Transverse colon (tissue), 4 donors: ENCODE measurements at regions not wholly inside any gene's neighbourhood (a gene's known extent, or its start where the extent isn't known, plus 50 kb on each side); places are given as distances from the start of the nearest gene placed in this dataset.

Experiments
- DNase-seq: peaks from one replicate; pipeline ENCODE4 v3.0.0-alpha.2; 2019
- H3K27ac ChIP-seq, 4 donors: fragments of 200-600 bp; sonication (generic); 2 replicates each; pipeline ENCODE4 v1.5.1; 2016 to 2018; ENCODE audit warnings: inconsistent platforms in 4 of 4
- H3K27me3 ChIP-seq: fragments of 200-600 bp; sonication (generic); 2 replicates; pipeline ENCODE4 v1.5.1; 2017; ENCODE audit warnings: inconsistent platforms
- H3K36me3 ChIP-seq, 4 donors: fragments of 200-600 bp; sonication (generic); 2 replicates each; pipeline ENCODE4 v1.5.1; 2017 to 2019; ENCODE audit warnings: inconsistent platforms in 4 of 4
- H3K4me1 ChIP-seq, 4 donors: fragments of 200-600 bp; sonication (generic); 2 replicates each; pipeline ENCODE4 v1.5.1; 2017 to 2020; ENCODE audit warnings: inconsistent platforms in 4 of 4
- H3K4me3 ChIP-seq, 4 donors: fragments of 200-600 bp; sonication (generic); 1 replicate in 1 of 4; 2 replicates in 3 of 4; pipeline versions ENCODE4 v1.5.1 to v1.6.1; 2017 to 2019; ENCODE audit warnings: inconsistent platforms in 4 of 4
- H3K9me3 ChIP-seq, 2 donors: fragments of 200-600 bp; sonication (generic); 2 replicates each; pipeline ENCODE4 v1.5.1; 2017 to 2019; ENCODE audit warnings: inconsistent platforms in 2 of 2
- CTCF ChIP-seq, 5 experiments: fragments of 200-600 bp in 3 of 5; fragments of 450-650 bp in 2 of 5; sonication (generic) in 3 of 5; IDR thresholded peaks; 1 replicate in 2 of 5; 2 replicates in 3 of 5; pipeline ENCODE4 v1.5.1; 2016 to 2017; ENCODE audit warnings: antibody characterized with exemption in 5 of 5, inconsistent platforms in 3 of 5, mild to moderate bottlenecking in 2 of 5, moderate library complexity in 1 of 5
- EP300 ChIP-seq: sonication (generic); formaldehyde crosslinking; IDR thresholded peaks from one replicate; pipeline ENCODE4 v1.6.1; 2017; ENCODE audit warnings: antibody characterized with exemption, low read depth
- POLR2A ChIP-seq: fragments of 450-650 bp; IDR thresholded peaks from one replicate; pipeline ENCODE4 v1.6.1; 2016; ENCODE audit warnings: antibody characterized with exemption, mild to moderate bottlenecking, moderate library complexity
- POLR2AphosphoS5 ChIP-seq, 3 donors: sonication (generic); formaldehyde crosslinking; IDR thresholded peaks; one replicate each; pipeline ENCODE4 v1.6.1; 2016; ENCODE audit warnings: antibody characterized with exemption in 3 of 3
- WGBS, 2 donors: methylation state at CpG; one replicate each; pipeline ENCODE4 v1.1.5; 2018; ENCODE audit warnings: low coverage in 1 of 2; 5-methylcytosine and 5-hydroxymethylcytosine counted together
- in situ Hi-C, 4 donors: fragments of 200-750 bp; cut with MboI; loops; one replicate each; pipeline versions ENCODE4 v1.15.0 to v1.15.1; 2017; ENCODE audit warnings: low sequenced_read_pairs in 3 of 4, low pct_ligation_motif_present in 1 of 4, low pct_unique_long_range_greater_than_20kb in 1 of 4
- intact Hi-C: fragments of 100-400 bp; cut with DNase I; formaldehyde crosslinking; loops from one replicate; pipeline ENCODE4 v1.15.1; 2023; ENCODE audit warnings: low total_unique reads

DNA sequence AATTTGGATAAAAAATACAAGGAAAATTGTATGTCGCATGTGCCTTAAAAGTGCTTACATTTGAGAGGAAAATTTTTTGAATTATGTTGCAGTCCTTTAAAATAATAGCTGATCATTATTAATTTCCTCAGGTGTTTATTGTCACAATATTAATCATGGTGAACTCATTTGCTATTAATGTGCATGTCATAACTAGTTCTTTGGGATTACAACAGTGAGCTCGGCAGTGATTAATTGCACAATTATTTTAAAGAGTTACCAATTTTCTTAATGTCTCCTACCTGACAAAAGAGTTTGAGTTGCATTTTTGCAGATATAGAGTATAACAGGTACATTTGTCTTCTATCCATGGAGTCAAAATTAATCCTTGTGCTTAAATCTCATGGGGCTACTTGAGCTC, 854.3 kb downstream of the BRINP3 start:
- DNase-seq: no peak
- Histone ChIP-seq H3K4me1 (no peaks in the 10 kb centered on the region), H3K9me3 (no peaks in the 10 kb centered on the region), H3K36me3 (no peaks in the 10 kb centered on the region), H3K4me3 (no peak overlapping the region), H3K27me3 (no peaks in the 10 kb centered on the region), H3K27ac (no peak overlapping the region)
- TF ChIP-seq POLR2A: no peak
- no peak for TF ChIP-seq POLR2AphosphoS5 (IDR thresholded peaks at IDR 0.05)
- no peak for TF ChIP-seq CTCF (IDR thresholded peaks at IDR 0.05)
- TF ChIP-seq EP300: no peak
- in situ Hi-C loops (no loop called here), intact Hi-C loops (no loop called here)
- 87 to 91% methylated on average over 2 of the region's 2 CpGs for WGBS, 2 donors

DNA sequence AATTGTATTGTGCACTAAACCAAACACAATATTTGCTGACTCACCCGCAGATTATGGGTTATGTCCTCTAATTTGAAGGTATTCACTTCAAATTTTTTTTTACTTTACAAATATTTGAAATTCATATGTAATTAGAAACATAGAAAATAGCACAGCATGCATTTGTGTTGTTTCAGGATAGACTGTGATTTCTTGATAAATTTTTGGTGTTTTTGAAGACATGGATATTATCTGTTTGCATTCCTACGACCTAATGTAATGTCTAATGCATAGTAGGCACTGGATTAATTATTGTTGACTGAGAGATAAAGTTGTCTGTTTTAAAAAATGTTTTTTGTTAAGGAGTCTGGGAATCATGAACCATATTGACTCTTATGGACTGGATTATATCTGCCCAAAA, 850.2 kb downstream of the BRINP3 start:
- intact Hi-C loops: no loop called here
- H3K9me3 ChIP-seq: no peaks in the 10 kb centered on the region
- no peak for TF ChIP-seq POLR2AphosphoS5 (IDR thresholded peaks at IDR 0.05)
- TF ChIP-seq EP300: no peak
- TF ChIP-seq POLR2A: no peak
- no peak for TF ChIP-seq CTCF (IDR thresholded peaks at IDR 0.05)
- H3K4me1 ChIP-seq: no peaks in the 10 kb centered on the region
- H3K36me3 ChIP-seq: no peaks in the 10 kb centered on the region
- no peak overlapping the region for H3K27ac ChIP-seq
- no peak for DNase-seq
- H3K27me3 ChIP-seq: no peaks in the 10 kb centered on the region
- no peak overlapping the region for H3K4me3 ChIP-seq
- in situ Hi-C loops: no loop called here
- 46 to 64% methylated on average over 2 of the region's 2 CpGs for WGBS, 2 donors

DNA sequence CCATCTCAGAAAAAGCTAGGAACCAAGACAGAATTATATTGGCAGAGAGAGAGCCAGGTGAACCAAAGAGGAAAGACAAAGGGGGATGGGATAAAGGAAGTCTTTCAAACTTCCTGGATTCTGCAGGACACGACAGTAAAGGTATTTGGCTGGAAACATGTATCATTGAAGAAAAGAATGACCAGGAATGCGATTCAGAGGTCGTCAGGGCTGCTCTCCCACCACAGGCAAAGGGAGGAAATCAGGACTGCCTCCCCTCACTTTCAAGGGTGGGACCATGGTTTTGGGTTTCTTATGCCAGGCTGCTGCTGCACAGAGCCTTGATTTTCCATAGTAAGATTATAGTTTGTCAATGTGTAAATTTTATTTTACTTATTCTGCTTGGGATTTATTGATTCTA, 848.8 kb downstream of the BRINP3 start:
- H3K9me3 ChIP-seq: no peaks in the 10 kb centered on the region
- 30 to 40% methylated on average over 1 to 3 of the region's 3 CpGs for WGBS, 2 donors
- DNase-seq: no peak
- intact Hi-C loops (no loop called here), in situ Hi-C loops (no loop called here)
- TF ChIP-seq POLR2A (no peak), EP300 (no peak), POLR2AphosphoS5 (IDR thresholded peaks at IDR 0.05) (no peak), CTCF (IDR thresholded peaks at IDR 0.05) (no peak)
- H3K27me3 ChIP-seq: no peaks in the 10 kb centered on the region
- no peaks in the 10 kb centered on the region for H3K4me1 ChIP-seq
- no peak overlapping the region for H3K4me3 ChIP-seq
- H3K36me3 ChIP-seq: no peaks in the 10 kb centered on the region
- H3K27ac ChIP-seq: no peak overlapping the region

GRCh38 chr1:189633658-189634057, 844.0 kb downstream of the BRINP3 start:
- H3K4me3 ChIP-seq: no peak overlapping the region
- no peaks in the 10 kb centered on the region for H3K27me3 ChIP-seq
- 85 to 86% methylated on average over 2 of the region's 2 CpGs for WGBS, 2 donors
- no peaks in the 10 kb centered on the region for H3K9me3 ChIP-seq
- no peak for DNase-seq
- TF ChIP-seq POLR2A (no peak), EP300 (no peak), CTCF (IDR thresholded peaks at IDR 0.05) (no peak), POLR2AphosphoS5 (IDR thresholded peaks at IDR 0.05) (no peak)
- in situ Hi-C loops: no loop called here
- H3K4me1 ChIP-seq: no peaks in the 10 kb centered on the region
- H3K27ac ChIP-seq: no peak overlapping the region
- intact Hi-C loops: no loop called here
- H3K36me3 ChIP-seq: no peaks in the 10 kb centered on the region
